H1 (cell line): ENCODE measurements at regions not wholly inside any gene's neighbourhood (a gene's known extent, or its start where the extent isn't known, plus 50 kb on each side); places are given as distances from the start of the nearest gene placed in this dataset.

ENCODE experiments used
- CBX8 ChIP-seq: fragments of 300-800, 300-1000 bp; sonication (generic); IDR thresholded peaks from 2 replicates; pipeline ENCODE4 v1.7.1; 2016; ENCODE audit warnings: low read depth, low read length, borderline replicate concordance
- CHD7 ChIP-seq: fragments of 300-600 bp; sonication (generic); IDR thresholded peaks from 2 replicates; pipeline ENCODE4 v1.7.1; 2012; ENCODE audit warnings: low read length, moderate library complexity, mild to moderate bottlenecking, inconsistent platforms; ENCODE audit not compliant: insufficient replicate concordance
- CREB1 ChIP-seq: IDR thresholded peaks from 2 replicates; pipeline ENCODE4 v1.6.1; 2012; ENCODE audit warnings: inconsistent platforms
- KDM5A ChIP-seq: fragments of 200-600 bp; IDR thresholded peaks from 2 replicates; pipeline ENCODE4 v1.7.1; 2012; ENCODE audit warnings: mild to moderate bottlenecking, low read length, inconsistent platforms, mixed read lengths
- NANOG ChIP-seq: IDR thresholded peaks from 2 replicates; pipeline ENCODE4 v1.6.1; 2011; ENCODE audit warnings: low read length, low read depth, mild to moderate bottlenecking, inconsistent platforms; ENCODE audit not compliant: insufficient read depth, poor library complexity, severe bottlenecking
- RXRA ChIP-seq: IDR thresholded peaks from 2 replicates; pipeline ENCODE4 v1.6.1; 2011; ENCODE audit warnings: low read depth, mild to moderate bottlenecking, low read length, moderate library complexity; ENCODE audit not compliant: insufficient read depth
- SP1 ChIP-seq: IDR thresholded peaks from 2 replicates; pipeline ENCODE4 v1.6.1; 2011; ENCODE audit warnings: low read depth, low read length
- SRF ChIP-seq: IDR thresholded peaks from 2 replicates; pipeline ENCODE4 v1.6.1; 2011; ENCODE audit warnings: mild to moderate bottlenecking, low read depth, low read length, moderate library complexity

GRCh38 chr1:104440011-104440410 lies 690.3 kb downstream of the AMY1C start (continued):
- TF ChIP-seq CHD7, result no peak
- TF ChIP-seq RXRA, result no peak
- TF ChIP-seq NANOG, result no peak
- no peak for TF ChIP-seq SP1
- TF ChIP-seq CBX8, result no peak
- no peak for TF ChIP-seq CREB1
- TF ChIP-seq SRF, result no peak
- no peak for TF ChIP-seq KDM5A
- TF ChIP-seq, all 59 proteins: peak for 0
